GM15510 (cell line): ENCODE measurements at regions not wholly inside any gene's neighbourhood (a gene's known extent, or its start where the extent isn't known, plus 50 kb on each side); places are given as distances from the start of the nearest gene placed in this dataset.

Experiments
- POLR2A ChIP-seq: IDR thresholded peaks from 3 replicates; pipeline ENCODE4 v1.6.1; 2011; ENCODE audit warnings: borderline replicate concordance; ENCODE audit not compliant: insufficient read length; ENCODE audit errors: extremely low read depth

GRCh38 chr6:15842727-15843117 lies 179.9 kb upstream of the DTNBP1 start:
- TF ChIP-seq POLR2A: no peak

- no peak for TF ChIP-seq POLR2A
Observed at GRCh38 chr6:15841937-15842726, 179.3 kb upstream of the DTNBP1 start.

DNA sequence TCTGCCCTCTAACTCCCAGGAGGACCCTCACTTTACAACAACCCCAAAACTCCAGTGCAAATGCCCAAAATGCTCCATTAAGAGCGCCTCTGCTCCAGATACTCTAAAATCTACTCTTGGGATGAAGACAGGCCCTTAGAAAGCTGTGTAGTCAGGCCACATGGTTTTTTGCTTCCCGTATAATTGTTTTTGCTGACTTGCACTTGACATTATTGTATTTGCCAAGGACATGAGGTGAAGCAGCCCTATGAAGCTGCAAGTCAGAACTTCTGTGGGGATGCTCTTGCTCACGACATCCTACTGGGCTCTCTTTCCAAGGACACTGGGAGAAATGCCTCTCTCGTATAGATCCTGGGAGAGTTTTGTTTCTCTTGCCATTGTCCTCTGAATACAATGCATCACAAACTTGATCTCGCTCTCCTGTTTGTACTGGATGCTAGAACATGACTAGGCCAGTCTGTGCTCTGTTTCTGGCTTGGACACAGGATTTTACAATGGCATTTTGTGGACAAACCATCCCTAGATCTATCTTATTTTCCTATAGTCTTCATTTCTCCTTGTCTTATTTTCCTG lies 177.2 kb upstream of the DTNBP1 start:
- TF ChIP-seq POLR2A: no peak

DNA sequence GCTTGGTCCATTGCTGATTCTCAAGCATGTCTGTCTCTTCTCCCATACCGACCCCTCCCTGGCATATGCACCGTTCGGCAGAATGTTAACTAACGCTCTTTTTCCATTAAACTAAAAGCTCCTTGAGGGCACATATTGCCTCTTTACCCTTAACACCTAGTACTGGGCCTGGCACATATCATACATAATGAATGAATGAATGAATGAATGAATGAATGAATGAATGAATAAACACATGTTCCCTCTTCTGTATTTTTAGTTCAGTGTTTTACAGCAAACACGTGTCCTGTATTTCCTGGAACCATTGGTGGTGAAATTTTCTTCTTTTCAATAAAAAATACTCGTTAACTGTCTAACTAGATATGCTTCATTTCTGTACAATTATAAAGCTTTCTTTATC lies 174.4 kb upstream of the DTNBP1 start:
- TF ChIP-seq POLR2A: no peak

- TF ChIP-seq POLR2A: no peak
Observed at GRCh38 chr6:15832841-15833240, 170.0 kb upstream of the DTNBP1 start.

DNA sequence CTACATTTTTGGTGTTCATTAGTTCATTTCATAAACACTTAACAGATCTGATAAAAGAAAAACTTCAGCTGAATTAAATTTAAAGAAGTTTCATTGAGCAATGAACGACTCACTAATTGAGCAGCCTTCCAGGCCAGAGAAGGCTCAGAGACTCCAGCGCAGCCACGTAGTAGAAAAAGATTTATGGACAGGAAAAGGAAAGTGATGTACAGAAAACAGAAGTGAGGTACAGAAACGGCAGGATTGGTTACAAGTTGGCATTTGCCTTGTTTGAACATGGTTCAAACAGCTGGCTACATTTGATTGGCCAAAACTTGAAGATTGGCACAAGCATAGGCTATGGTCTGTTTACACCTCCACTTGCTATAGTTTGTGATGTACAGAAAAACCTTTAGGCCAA lies 166.3 kb upstream of the DTNBP1 start:
- TF ChIP-seq POLR2A: no peak

GRCh38 chr6:15827496-15828255 lies 164.8 kb upstream of the DTNBP1 start:
- no peak for TF ChIP-seq POLR2A

DNA sequence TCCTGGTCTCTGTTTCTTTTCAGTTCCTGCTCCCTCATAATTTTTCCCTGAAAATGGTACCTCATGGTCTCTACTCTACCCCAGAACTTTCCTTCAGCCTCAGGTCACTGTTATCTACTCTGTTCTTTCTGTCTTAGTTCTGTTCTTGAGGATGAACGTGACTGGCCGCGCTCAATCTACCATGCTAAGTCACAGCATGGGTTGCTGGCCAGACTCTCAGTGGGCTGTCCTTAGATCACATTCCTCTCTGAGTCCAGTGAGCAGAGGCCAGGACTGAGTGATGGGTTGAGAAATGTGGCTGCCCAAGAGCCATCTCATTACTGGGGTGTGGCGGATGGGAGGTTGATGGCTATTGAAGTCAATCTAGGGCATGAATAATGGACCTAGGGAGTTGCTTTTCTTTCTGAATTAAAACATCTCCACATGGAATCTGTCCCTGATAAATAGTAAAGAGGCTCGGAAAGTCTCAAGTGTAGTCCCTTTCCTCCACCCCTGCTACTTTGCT lies 164.0 kb upstream of the DTNBP1 start:
- no peak for TF ChIP-seq POLR2A

DNA sequence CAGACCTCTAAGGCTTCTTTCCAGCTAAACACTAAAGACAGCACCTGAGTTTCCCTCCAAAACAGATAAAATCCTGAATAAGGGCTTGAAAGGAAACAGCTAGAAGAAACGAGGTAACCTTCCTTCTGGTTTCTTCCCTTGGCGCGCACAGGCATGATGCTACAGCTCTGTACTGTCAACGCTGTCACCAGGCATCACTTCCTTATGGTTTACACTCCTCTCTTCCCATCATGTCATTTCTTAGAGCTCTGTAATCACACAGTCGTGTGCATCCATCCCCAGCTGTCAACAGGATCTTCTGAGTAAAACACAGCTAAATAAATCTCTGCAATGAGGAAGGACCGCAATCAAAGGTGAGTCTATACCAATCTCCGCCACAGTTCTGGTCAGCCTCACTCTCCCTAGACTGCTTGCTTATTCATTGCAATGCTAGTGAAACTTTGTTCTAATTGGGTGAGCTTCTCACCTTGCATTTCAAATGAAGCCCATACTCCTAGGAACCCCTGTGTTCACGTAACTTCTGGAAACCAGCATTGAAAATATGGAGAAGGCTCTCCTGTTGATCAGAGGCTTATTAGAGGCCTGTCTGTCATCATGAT lies 162.6 kb upstream of the DTNBP1 start:
- no peak for TF ChIP-seq POLR2A

GRCh38 chr6:15824811-15825210 lies 162.0 kb upstream of the DTNBP1 start:
- no peak for TF ChIP-seq POLR2A

DNA sequence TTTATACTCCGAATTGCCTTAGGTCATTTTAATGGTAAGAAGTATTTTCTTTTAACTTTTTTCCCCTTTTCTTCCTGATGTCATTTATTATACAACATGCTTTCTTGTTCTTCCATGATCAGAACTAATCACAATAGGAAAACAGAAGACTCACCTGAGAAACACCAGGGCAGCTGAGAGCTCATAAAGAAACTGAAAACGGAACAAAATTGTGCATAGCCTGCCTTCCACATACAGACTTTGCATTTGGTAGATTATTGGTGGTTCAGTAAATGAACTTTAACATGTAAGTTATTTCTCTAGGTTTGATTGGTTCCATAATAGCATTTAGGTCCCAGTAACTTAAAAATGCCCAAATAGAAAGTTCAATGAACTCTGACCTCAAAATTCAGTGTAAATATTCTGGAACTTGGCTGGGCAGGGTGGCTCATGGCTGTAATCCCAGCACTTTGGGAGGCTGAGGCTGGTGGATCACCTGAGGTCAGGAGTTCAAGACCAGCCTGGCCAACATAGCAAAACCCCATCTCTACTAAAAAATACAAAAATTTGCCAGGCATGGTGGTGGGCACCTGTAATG lies 161.1 kb upstream of the DTNBP1 start:
- no peak for TF ChIP-seq POLR2A

DNA sequence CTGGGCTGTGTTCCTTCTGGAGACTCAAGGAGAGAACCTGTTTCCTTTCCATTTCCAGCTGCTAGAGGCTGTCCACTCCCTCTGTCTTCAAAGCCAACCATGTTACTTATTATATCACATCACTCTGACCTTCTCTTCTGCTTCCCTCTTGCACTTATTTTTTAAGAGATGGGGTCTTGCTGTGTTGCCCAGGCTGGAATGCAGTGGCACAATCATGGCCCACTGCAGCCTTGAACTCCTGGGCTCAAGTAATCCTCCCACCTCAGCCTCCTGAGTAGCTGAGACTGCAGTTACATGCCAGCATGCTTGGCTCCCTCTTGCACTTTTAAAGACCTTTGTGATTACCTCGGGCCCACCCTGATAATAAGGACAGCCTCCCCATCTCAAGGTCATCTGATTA lies 160.0 kb upstream of the DTNBP1 start:
- TF ChIP-seq POLR2A: no peak

GRCh38 chr6:15819841-15820240 lies 157.0 kb upstream of the DTNBP1 start:
- no peak for TF ChIP-seq POLR2A

GRCh38 chr6:15819226-15819625 lies 156.4 kb upstream of the DTNBP1 start:
- no peak for TF ChIP-seq POLR2A

DNA sequence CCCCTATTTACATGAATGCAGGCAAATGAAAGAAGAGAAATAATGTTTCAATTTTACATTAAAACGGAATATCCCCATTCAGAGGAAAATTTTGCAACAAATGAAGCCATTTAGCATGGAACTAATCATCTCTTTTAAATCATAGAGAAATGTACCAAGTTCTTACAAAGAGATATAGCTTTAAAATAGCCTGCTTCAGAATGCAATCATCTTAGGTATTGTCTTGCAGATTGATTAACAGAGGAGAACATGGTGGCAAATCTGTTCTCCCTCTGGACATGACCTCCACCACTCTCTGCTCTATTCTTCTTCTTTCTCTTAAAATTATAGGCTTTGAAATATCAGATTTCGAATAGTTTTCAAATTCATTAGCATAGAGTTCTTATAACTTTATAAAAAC lies 155.7 kb upstream of the DTNBP1 start:
- no peak for TF ChIP-seq POLR2A

DNA sequence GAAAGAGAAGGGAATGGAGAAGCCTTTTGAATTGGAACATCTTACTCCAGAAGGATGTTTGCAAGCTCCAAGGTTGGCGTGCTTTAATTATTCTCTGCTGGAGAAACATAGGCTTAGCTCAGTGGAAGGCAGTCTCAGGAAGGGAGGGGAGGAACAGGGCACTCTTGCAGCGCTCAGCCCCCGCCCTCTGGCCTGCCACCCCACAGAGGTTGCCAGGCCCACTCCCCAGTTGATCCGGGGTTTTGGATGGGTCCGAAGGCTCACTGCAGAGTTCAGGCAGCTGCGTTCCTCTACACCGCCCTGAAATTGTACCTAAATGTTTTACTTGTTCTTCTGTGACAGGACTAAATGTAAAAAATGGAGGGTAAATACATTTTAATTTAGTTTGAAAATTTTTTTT lies 155.2 kb upstream of the DTNBP1 start:
- no peak for TF ChIP-seq POLR2A

DNA sequence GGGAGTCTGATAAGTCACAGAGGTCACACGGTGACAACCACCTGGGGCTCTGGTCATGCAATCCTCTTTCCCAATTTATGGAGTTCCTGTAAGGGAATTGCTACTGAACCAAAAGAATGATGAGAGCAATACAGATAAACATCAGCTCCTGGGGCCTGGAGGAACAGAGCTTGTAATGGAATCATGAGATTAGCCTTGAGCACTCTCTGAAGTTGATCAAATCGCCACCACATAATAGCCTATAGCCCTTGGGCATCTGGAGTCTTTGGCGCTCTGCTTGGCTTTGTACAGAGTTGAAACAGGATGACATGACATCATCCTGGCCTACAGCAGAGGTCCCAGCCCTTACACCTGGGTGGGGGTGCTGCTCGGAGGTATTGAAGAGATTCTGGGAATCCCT lies 154.3 kb upstream of the DTNBP1 start:
- TF ChIP-seq POLR2A: no peak
